Stomach (tissue), 4 donors: ENCODE measurements at regions not wholly inside any gene's neighbourhood (a gene's known extent, or its start where the extent isn't known, plus 50 kb on each side); places are given as distances from the start of the nearest gene placed in this dataset.

Source experiments
- CTCF ChIP-seq, 7 experiments: fragments of 450-650 bp in 4 of 7; fragments of 200-600 bp in 3 of 7; sonication (generic) in 3 of 7; IDR thresholded peaks; one replicate each; pipeline ENCODE4 v1.5.1; 2016 to 2019; ENCODE audit warnings: antibody characterized with exemption in 7 of 7, control low read depth in 2 of 7, mild to moderate bottlenecking in 1 of 7
- POLR2A ChIP-seq, 4 donors: fragments of 450-650 bp; IDR thresholded peaks; one replicate each; pipeline ENCODE4 v1.6.1; 2016; ENCODE audit warnings: antibody characterized with exemption in 4 of 4, control low read depth in 2 of 4, mild to moderate bottlenecking in 1 of 4, moderate library complexity in 1 of 4
- POLR2AphosphoS5 ChIP-seq, 3 donors: sonication (generic); formaldehyde crosslinking; IDR thresholded peaks; one replicate each; pipeline ENCODE4 v1.6.1; 2016; ENCODE audit warnings: antibody characterized with exemption in 3 of 3

GRCh38 chr7:18378989-18379605 lies 116.5 kb upstream of the HDAC9 start:
- TF ChIP-seq CTCF (IDR thresholded peaks at IDR 0.05) (no peak), POLR2A (IDR thresholded peaks at IDR 0.05) (no peak), POLR2AphosphoS5 (IDR thresholded peaks at IDR 0.05) (no peak)
